ENCODE measurements at regions not wholly inside any gene's neighbourhood (a gene's known extent, or its start where the extent isn't known, plus 50 kb on each side); places are given as distances from the start of the nearest gene placed in this dataset.

DNA sequence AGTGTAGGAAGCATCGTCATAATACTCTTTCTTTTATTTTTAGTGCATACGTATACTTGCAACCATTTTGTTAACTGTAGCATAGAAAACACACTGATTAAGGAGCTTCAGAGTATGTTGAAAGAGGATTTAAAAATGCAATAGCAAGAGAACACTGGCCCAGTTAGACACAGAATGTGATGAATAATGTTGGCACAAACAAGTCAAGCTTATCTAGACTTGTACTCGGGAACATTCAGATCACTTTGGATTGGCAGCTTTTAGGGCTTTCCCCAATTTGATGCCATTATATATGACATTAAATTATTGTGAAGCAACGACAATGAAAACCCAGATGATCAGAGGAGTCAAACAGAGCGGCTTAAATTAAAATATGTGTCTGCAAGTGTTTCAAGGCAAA lies 468.1 kb downstream of the PRKD1 start:
- Mint-ChIP-seq H3K27ac (no peak overlapping the region), H3K4me1 (no peaks in the 10 kb centered on the region), H3K27me3 (no peaks in the 10 kb centered on the region), H3K9me3 (no peaks in the 10 kb centered on the region), H3K4me3 (no peak overlapping the region), H3K36me3 (no peaks in the 10 kb centered on the region)
- ATAC-seq = no peak

DNA sequence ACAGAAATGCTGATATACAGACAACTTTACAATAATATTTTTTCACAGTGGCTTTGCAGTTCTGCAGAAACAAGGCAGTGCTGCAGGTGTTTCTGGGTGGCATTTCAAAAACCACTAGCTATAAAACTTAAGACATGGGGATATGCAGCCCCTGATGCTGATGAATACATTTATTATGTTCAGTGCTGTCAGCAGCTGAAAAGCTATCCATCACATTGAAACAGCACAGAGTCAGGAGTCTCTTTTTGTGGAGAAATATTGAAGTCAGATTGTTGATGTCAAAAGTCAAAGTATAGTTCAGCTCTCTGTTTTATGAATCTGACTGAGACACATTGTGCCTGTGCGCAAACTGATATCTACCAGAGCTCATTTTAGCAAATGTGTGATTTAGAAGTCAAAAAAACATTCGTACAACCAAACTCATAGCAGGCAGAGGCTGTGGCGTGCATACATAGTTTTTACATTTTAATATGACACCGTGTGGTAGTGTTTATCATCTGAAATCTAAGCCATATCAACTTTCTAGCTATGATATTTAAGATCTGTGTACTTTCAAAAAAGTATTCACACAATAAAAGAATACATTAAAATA lies 467.6 kb downstream of the PRKD1 start:
- no peak overlapping the region for H3K4me3 Mint-ChIP-seq
- H3K27me3 Mint-ChIP-seq = no peaks in the 10 kb centered on the region
- no peak for ATAC-seq
- H3K36me3 Mint-ChIP-seq = no peaks in the 10 kb centered on the region
- no peak overlapping the region for H3K27ac Mint-ChIP-seq
- H3K4me1 Mint-ChIP-seq = no peaks in the 10 kb centered on the region
- no peaks in the 10 kb centered on the region for H3K9me3 Mint-ChIP-seq

DNA sequence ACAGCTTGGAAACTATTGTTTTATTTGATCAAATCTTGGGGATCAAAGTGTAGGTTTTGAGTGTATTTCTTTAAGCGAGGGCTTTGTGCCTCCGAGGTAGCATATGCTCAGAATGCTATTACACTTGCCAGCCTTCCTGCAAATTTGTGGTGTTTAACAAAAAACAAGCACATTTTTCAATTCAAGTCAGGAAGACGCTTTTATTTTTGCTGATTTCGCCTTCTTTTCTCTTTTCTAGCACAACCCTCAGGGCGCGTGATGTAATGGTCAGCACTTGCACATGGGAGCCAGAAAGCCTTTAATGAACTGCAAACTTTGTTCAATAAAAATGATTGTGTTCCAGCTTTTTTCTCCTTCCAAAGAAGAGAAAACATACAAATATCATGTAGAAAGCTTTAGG lies 466.5 kb downstream of the PRKD1 start:
- Mint-ChIP-seq H3K27me3 (no peaks in the 10 kb centered on the region), H3K36me3 (no peaks in the 10 kb centered on the region), H3K4me1 (no peaks in the 10 kb centered on the region), H3K27ac (no peak overlapping the region), H3K4me3 (no peak overlapping the region), H3K9me3 (no peaks in the 10 kb centered on the region)
- no peak for ATAC-seq

DNA sequence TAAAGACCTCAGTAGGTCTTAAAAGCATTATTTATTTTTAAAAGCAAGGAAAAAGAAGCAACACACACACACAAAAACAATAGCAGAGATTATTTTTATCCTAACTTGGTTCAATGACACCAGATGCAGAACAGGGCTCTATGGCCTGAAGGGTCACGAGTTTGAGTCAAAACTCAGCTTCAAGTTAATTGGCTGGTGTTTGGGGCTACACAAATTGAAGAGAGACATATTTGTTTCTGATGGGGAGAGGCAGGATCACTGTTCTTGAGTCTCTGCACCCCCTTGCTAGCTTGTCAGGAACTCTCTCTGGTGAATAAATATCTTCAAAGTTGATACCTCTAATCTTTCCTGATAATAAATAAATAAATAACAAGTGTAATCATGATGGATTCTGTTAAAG lies 466.1 kb downstream of the PRKD1 start:
- Mint-ChIP-seq H3K27ac (no peak overlapping the region), H3K27me3 (no peaks in the 10 kb centered on the region), H3K9me3 (no peaks in the 10 kb centered on the region), H3K4me1 (no peaks in the 10 kb centered on the region), H3K36me3 (no peaks in the 10 kb centered on the region), H3K4me3 (no peak overlapping the region)
- ATAC-seq = no peak

DNA sequence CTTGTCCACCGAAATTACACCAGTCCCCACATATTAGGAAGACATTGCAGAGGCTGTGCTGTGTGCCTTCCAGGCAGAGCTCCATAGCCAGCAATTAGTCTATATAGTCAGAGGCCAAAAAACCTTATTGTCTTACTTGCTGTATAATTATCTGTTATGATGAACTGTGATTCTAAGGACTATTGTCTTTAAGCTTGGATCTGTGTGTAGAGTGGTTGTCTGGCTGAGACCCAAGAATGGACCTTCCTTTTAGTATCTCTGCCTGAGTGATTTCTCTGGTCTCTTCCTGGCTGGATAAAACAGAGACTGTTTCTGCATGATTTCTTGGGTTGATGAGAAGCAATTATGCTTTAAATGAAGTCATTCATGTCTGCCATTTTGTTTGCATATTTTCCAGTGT lies 465.3 kb downstream of the PRKD1 start:
- no peak for ATAC-seq
- Mint-ChIP-seq H3K4me1 (no peaks in the 10 kb centered on the region), H3K36me3 (no peaks in the 10 kb centered on the region), H3K27me3 (no peaks in the 10 kb centered on the region), H3K27ac (no peak overlapping the region), H3K4me3 (no peak overlapping the region), H3K9me3 (no peaks in the 10 kb centered on the region)

DNA sequence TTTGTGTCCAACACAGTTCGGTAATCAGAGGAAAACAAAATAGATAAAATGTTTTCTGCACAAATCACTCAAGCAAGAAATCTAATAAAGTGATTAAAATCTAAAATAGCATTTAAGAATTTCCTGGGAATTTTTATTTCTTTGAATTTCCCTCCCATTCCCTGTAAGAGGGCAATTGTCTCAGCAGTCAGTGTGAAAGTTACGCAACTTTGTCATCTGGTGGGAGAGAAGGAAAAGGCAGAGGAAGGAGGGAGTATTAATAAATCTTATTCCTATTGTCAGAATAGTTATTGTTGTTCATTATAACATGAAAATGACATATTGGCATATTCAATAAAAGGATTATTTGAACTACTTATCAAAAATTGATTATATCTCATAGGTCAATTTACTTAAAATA lies 464.9 kb downstream of the PRKD1 start:
- Mint-ChIP-seq H3K27ac (no peak overlapping the region), H3K4me3 (no peak overlapping the region), H3K9me3 (no peaks in the 10 kb centered on the region), H3K36me3 (no peaks in the 10 kb centered on the region), H3K27me3 (no peaks in the 10 kb centered on the region), H3K4me1 (no peaks in the 10 kb centered on the region)
- ATAC-seq = no peak

DNA sequence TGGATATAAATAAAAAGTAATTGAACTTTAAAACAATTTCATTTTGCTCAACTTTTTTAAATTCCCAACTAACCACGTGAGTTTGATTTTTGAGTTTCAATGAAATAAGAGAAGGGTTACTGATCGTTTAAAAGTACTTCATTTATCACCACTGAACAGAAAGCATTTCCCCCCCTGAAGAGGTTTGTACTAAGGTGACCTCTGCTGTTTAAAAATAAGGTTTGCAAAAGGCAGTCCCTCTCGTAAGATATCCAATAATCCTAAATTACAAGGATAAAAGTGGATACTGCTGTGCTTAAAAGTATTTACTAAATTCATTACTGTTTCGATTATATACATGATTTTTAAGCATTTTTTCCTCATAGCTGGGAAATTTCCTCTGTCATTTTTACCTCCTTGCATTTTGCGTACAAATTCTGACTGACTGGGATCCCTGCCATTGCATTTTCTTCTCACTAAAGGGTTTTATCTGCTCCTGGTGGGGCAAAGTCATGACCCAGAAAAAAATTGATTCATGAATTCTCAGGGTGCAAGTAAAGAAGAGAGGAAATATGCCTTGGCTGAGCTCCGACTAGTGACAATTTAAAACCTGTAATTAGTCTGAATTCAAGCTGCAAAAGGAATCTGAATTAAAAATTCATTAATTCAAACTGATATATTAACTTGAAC lies 463.8 kb downstream of the PRKD1 start:
- H3K36me3 Mint-ChIP-seq = no peaks in the 10 kb centered on the region
- H3K4me1 Mint-ChIP-seq = no peaks in the 10 kb centered on the region
- H3K27me3 Mint-ChIP-seq = no peaks in the 10 kb centered on the region
- no peak overlapping the region for H3K4me3 Mint-ChIP-seq
- no peak for ATAC-seq
- H3K27ac Mint-ChIP-seq = no peak overlapping the region
- no peaks in the 10 kb centered on the region for H3K9me3 Mint-ChIP-seq

DNA sequence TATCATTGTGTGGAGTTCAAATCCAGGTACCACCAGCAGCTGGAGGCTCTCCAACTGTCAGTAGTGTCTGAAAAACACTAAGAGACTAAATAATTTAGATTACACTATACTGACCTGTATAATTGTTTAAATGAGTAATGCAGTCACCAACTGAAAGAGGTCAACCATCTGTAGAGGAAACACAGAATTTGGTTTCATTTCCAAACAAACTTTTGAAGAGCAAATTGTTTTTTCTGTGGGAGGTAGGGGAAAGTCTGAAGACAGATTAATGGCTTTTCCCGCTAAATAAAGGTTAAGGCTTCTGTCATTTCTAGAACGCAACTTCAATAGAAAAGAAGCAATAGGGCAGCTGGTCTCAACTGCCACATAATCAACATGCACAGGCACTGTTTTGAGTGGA lies 462.6 kb downstream of the PRKD1 start:
- no peak for ATAC-seq
- no peaks in the 10 kb centered on the region for H3K4me1 Mint-ChIP-seq
- no peaks in the 10 kb centered on the region for H3K9me3 Mint-ChIP-seq
- H3K36me3 Mint-ChIP-seq = no peaks in the 10 kb centered on the region
- no peak overlapping the region for H3K27ac Mint-ChIP-seq
- H3K4me3 Mint-ChIP-seq = no peak overlapping the region
- no peaks in the 10 kb centered on the region for H3K27me3 Mint-ChIP-seq

DNA sequence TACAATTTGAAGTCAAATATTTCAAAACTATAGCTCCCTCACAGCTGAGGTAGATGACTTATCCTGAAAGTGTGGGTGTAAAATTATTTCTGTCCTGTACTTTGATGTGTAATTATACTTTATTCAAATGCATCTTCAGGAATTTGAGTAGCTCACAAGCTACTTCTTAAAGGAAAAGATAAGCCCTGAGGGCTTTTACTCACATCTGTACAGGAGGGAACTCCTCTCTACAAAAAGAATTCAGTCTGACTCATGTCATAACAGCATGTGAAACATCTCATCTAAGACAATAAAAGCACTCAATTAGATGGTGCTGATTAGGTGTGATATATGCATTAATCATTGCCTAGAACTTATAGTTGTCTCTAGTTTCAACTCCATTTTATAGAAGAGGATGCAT lies 452.0 kb downstream of the PRKD1 start:
- Mint-ChIP-seq H3K27ac (no peak overlapping the region), H3K36me3 (no peaks in the 10 kb centered on the region), H3K4me1 (no peaks in the 10 kb centered on the region), H3K27me3 (no peaks in the 10 kb centered on the region), H3K9me3 (peaks cover 4% of the 10 kb centered on the region), H3K4me3 (no peak overlapping the region)
- no peak for ATAC-seq

DNA sequence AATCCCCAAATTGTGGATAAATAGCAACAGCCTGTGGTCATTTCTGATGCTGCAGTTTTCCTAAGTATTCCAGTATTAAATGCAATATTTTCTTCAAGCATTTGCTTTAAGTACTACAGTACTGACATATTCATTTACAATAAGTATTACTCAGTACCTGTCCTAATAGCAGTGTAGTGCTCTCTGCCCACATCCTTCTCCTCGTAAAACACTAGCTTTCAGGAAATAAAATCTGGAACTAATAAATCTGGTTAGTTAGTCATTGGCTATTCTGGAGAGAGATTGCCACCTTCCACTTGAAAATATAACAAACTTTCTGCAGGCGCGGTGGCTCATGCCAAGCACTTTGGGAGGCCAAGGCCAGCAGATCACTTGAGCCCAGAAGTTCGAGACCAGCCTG lies 441.5 kb downstream of the PRKD1 start:
- Mint-ChIP-seq H3K4me1 (no peaks in the 10 kb centered on the region), H3K27me3 (no peaks in the 10 kb centered on the region), H3K36me3 (no peaks in the 10 kb centered on the region), H3K9me3 (peaks cover 3% of the 10 kb centered on the region), H3K27ac (no peak overlapping the region), H3K4me3 (no peak overlapping the region)
- no peak for ATAC-seq

DNA sequence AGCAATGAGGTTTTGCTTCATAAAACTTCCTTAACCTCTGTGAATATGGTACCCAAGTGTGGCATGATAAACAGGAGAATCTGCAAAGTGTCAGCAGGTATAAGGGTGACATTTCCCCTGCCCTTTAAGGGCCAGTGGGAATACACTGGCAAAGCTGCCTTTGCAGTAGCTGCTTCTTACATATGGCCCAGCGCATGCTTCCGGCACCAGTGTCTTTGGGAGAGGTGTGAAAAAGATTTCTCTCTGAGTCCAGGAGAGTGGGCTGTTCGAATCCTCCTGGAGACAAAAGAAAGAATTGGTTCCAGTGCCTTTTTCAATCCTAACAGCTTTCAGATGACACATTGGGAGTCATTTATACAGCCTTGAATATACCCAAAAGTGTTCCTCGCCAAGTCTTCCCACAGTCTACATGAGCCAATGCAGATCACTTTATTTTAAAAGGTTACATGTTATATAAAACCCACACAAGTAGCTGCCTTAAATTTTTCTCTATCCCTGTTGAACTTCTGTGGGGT lies 437.7 kb downstream of the PRKD1 start:
- Mint-ChIP-seq H3K27ac (no peak overlapping the region), H3K9me3 (peaks cover 5% of the 10 kb centered on the region), H3K36me3 (no peaks in the 10 kb centered on the region), H3K4me1 (no peaks in the 10 kb centered on the region), H3K27me3 (no peaks in the 10 kb centered on the region), H3K4me3 (no peak overlapping the region)
- ATAC-seq = no peak

DNA sequence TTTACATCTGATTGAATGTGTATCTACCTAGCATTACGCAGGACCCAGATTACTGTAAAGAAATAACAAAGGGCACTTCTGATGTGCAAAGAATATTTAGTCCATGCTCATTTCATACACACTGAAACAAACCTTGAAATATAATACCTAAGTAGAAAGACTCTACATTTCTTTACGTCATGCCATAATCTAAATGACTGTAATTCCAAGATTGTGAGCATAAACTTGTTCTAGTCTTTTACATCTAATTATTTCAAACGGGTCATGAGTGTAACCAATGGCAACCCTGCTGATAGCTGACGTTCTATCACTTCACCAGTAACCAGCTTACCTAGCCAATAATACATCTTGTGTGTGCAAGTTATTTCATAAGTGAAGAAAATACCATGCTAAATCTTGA lies 433.8 kb downstream of the PRKD1 start:
- Mint-ChIP-seq H3K4me3 (no peak overlapping the region), H3K4me1 (no peaks in the 10 kb centered on the region), H3K27ac (no peak overlapping the region), H3K36me3 (no peaks in the 10 kb centered on the region), H3K27me3 (no peaks in the 10 kb centered on the region), H3K9me3 (peaks cover 5% of the 10 kb centered on the region)
- no peak for ATAC-seq

DNA sequence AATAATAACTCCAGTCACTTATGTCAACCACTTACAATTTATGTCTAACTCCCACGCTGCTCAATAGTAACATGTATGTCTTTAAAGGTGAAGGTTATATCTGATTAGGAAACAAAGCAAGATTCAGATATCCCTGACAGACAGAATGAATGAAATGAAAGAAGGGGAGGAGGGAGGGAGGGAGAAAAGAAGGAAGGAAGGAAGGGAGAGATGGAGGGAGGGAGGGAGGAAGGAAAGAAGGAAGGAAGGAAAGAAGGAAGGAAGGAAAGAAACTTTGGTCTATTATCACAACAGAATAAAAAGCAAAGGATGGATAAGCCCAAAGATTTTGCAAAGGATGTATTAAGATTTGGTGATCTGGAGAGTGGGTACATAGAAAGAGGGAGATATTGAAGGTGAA lies 433.3 kb downstream of the PRKD1 start:
- Mint-ChIP-seq H3K4me1 (no peaks in the 10 kb centered on the region), H3K9me3 (peaks cover 5% of the 10 kb centered on the region), H3K4me3 (no peak overlapping the region), H3K27ac (no peak overlapping the region), H3K27me3 (no peaks in the 10 kb centered on the region), H3K36me3 (no peaks in the 10 kb centered on the region)
- no peak for ATAC-seq

DNA sequence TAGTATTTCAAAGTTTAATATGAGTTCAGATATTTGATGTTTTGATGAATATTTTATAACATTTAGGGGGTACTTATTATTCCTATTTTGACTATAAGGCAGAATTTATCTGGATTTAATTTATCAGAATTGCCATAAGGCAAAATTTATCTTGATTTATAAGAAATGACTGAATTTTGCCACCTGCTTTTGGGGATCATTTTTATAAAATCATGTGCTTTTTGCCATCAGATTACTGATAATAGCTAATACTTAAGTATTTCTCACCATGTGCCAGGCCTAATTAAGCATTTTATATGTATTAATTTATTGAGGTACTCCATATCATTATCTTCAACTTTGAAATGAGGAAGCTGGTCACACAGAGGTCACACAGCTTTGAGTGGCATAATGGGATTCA lies 423.7 kb downstream of the PRKD1 start:
- H3K27me3 Mint-ChIP-seq = no peaks in the 10 kb centered on the region
- peaks cover 4% of the 10 kb centered on the region for H3K9me3 Mint-ChIP-seq
- ATAC-seq = no peak
- H3K36me3 Mint-ChIP-seq = no peaks in the 10 kb centered on the region
- H3K27ac Mint-ChIP-seq = no peak overlapping the region
- H3K4me1 Mint-ChIP-seq = no peaks in the 10 kb centered on the region
- H3K4me3 Mint-ChIP-seq = no peak overlapping the region

DNA sequence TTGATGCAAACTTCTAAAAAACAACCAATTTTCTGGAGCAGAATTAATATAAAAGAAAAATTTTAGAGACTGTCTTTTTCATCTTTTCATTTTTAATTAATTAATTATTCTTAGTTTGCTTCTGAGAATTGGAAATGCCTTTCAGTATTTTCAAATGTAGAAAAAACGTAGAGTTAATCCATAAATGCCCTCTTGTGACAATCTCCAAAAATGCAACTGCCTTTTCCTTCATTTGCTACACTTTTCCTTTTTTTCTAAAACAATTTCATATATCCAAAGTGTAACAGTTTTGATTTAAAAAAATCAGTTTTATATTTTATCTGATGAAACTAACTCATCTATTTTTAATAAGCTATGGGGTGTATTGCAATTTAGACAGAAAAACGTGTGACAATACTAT lies 409.3 kb downstream of the PRKD1 start:
- H3K36me3 Mint-ChIP-seq = no peaks in the 10 kb centered on the region
- no peak for ATAC-seq
- H3K4me3 Mint-ChIP-seq = no peak overlapping the region
- no peaks in the 10 kb centered on the region for H3K27me3 Mint-ChIP-seq
- peaks cover 10% of the 10 kb centered on the region for H3K9me3 Mint-ChIP-seq
- no peak overlapping the region for H3K27ac Mint-ChIP-seq
- no peaks in the 10 kb centered on the region for H3K4me1 Mint-ChIP-seq

DNA sequence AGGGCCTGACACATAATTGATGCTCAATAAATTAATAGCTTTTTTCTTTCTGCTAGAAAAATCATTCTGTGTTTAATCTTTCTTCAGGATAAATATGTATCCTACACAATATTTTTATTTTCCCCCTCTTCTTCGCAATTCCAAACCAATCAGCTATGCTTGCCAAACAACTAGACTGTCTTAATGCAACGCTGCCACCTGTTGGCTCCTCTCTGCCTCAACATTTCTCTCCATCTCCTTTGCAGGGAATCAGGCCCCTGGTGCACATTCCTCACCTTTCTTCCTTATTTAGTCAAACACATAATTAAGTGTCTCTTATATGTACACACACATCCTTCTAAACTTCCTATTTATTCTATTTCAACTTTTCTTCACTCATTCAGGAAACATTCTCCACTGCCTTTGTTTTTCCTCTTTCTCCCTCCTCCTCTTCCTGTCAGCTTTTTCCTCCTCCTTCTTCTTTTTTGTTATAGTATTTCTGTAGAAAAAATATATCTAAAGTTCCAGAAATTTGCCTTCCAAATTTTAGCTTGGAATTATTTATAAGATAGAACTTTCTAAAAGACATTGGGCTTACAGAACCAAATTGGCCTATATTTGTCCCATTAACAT lies 406.0 kb downstream of the PRKD1 start:
- H3K4me3 Mint-ChIP-seq = no peak overlapping the region
- H3K27ac Mint-ChIP-seq = no peak overlapping the region

More for the DNA sequence above, 406.0 kb downstream of the PRKD1 start:
- peaks cover 10% of the 10 kb centered on the region for H3K9me3 Mint-ChIP-seq
- no peak for ATAC-seq
- no peaks in the 10 kb centered on the region for H3K36me3 Mint-ChIP-seq
- H3K4me1 Mint-ChIP-seq = no peaks in the 10 kb centered on the region
- no peaks in the 10 kb centered on the region for H3K27me3 Mint-ChIP-seq
